Stimulated activated naive CD8-positive, alpha-beta T cell treated with anti-CD3 and anti-CD28 coated beads, Interleukin-15, Interleukin-2, amounts not matched to agents 100 ng/mL and 50 ng/mL, for 24 hours (primary cell): ENCODE measurements at regions not wholly inside any gene's neighbourhood (a gene's known extent, or its start where the extent isn't known, plus 50 kb on each side); places are given as distances from the start of the nearest gene placed in this dataset.

Experiments
- H3K27ac Mint-ChIP-seq: one replicate; pipeline ENCODE4 v1.8.0; 2021; ENCODE audit warnings: mild to moderate bottlenecking, mixed read lengths
- H3K27me3 Mint-ChIP-seq: one replicate; pipeline ENCODE4 v1.8.0; 2021; ENCODE audit warnings: mixed read lengths
- H3K36me3 Mint-ChIP-seq: one replicate; pipeline ENCODE4 v1.8.0; 2021; ENCODE audit warnings: low read depth, mixed read lengths
- H3K4me1 Mint-ChIP-seq: one replicate; pipeline ENCODE4 v1.8.0; 2021; ENCODE audit warnings: low read depth, mixed read lengths
- H3K4me3 Mint-ChIP-seq: one replicate; pipeline ENCODE4 v1.8.0; 2021; ENCODE audit warnings: mild to moderate bottlenecking, mixed read lengths
- H3K9me3 Mint-ChIP-seq: one replicate; pipeline ENCODE4 v1.8.0; 2021; ENCODE audit warnings: mixed read lengths

- Mint-ChIP-seq H3K36me3 (no peaks in the 10 kb centered on the region), H3K4me3 (no peak overlapping the region), H3K27me3 (no peaks in the 10 kb centered on the region), H3K4me1 (no peaks in the 10 kb centered on the region), H3K27ac (no peak overlapping the region), H3K9me3 (no peaks in the 10 kb centered on the region)
Measured at GRCh38 chr9:8224381-8224801, 424.8 kb upstream of the DMAC1 start.

DNA sequence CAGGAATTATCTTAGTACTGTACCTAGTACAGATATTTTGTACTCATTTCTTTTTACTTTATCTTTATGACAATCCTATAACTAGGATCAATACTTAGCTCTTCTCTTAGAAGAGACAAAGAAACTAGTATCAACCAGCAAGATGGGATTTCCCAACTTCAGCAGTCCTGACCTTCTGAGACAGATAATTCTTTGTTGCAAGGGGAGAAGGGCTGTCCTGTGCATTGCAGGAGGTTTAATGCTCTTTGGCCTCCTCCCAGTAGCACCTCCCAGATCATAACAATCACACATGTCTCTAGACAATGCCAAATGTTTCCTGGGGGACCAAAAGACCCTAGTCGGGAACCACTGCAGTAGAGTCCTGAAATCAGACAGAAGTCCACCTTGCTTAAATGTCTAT, 424.3 kb upstream of the DMAC1 start:
- H3K36me3 Mint-ChIP-seq, result no peaks in the 10 kb centered on the region

GRCh38 chr9:8221462-8221861, 421.9 kb upstream of the DMAC1 start:
- no peak overlapping the region for H3K4me3 Mint-ChIP-seq
- H3K9me3 Mint-ChIP-seq, result peaks cover 7% of the 10 kb centered on the region
- H3K27me3 Mint-ChIP-seq, result peaks cover 9% of the 10 kb centered on the region
- no peak overlapping the region for H3K27ac Mint-ChIP-seq
- H3K36me3 Mint-ChIP-seq, result no peaks in the 10 kb centered on the region
- H3K4me1 Mint-ChIP-seq, result no peaks in the 10 kb centered on the region

More for the DNA sequence above, 424.3 kb upstream of the DMAC1 start:
- no peak overlapping the region for H3K27ac Mint-ChIP-seq
- H3K9me3 Mint-ChIP-seq, result no peaks in the 10 kb centered on the region
- H3K27me3 Mint-ChIP-seq, result no peaks in the 10 kb centered on the region
- no peak overlapping the region for H3K4me3 Mint-ChIP-seq
- H3K4me1 Mint-ChIP-seq, result no peaks in the 10 kb centered on the region

DNA sequence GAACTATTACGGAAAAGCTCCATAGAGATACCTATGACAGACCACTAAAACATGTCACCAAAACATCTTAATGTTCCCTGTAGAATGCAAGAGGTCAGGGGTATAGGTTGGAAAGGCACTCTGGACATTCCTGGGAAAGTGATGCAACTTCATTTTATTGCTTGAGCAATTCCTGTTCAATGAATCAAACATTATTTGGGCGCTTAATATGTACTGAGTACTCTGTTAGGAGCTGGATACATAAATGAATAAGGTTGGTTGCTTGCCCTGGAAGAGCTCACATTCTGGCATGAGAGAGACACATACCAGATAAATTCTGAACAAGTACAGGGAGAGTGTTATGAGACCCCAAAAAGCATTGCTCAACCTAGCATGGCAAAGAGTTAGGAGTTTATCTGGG, 408.9 kb upstream of the DMAC1 start:
- peaks cover 4% of the 10 kb centered on the region for H3K27me3 Mint-ChIP-seq
- H3K4me3 Mint-ChIP-seq, result no peak overlapping the region
- no peaks in the 10 kb centered on the region for H3K36me3 Mint-ChIP-seq
- peaks cover 9% of the 10 kb centered on the region for H3K4me1 Mint-ChIP-seq
- H3K9me3 Mint-ChIP-seq, result no peaks in the 10 kb centered on the region
- H3K27ac Mint-ChIP-seq, result no peak overlapping the region

DNA sequence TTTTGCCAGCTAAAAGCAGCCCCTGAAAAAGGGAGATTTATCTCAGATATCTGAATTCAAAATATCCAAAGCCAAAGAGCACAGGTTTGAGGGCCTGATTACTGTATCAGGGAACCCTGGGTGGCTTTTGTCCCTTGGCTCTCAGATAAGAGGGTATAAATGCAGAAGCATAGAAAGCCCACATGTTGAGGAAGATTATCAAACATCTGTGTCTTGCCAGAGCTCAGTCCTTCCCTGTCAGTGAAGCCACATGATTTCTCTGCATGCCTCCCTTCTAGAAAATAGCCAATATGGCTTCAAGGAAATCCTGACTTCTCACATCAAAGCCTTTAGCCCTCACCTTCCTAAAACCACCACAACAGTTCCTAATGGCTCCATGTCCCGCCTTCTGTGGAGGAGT, 408.0 kb upstream of the DMAC1 start:
- Mint-ChIP-seq H3K4me3 (no peak overlapping the region), H3K36me3 (no peaks in the 10 kb centered on the region), H3K27ac (no peak overlapping the region), H3K9me3 (no peaks in the 10 kb centered on the region), H3K27me3 (peaks cover 4% of the 10 kb centered on the region), H3K4me1 (peaks cover 9% of the 10 kb centered on the region)

GRCh38 chr9:8206720-8207119, 407.1 kb upstream of the DMAC1 start:
- no peaks in the 10 kb centered on the region for H3K36me3 Mint-ChIP-seq
- peaks cover 9% of the 10 kb centered on the region for H3K4me1 Mint-ChIP-seq
- peaks cover 4% of the 10 kb centered on the region for H3K27me3 Mint-ChIP-seq
- H3K9me3 Mint-ChIP-seq, result no peaks in the 10 kb centered on the region
- no peak overlapping the region for H3K4me3 Mint-ChIP-seq
- no peak overlapping the region for H3K27ac Mint-ChIP-seq

- Mint-ChIP-seq H3K27ac (no peak overlapping the region), H3K9me3 (no peaks in the 10 kb centered on the region), H3K4me1 (peaks cover 9% of the 10 kb centered on the region), H3K36me3 (no peaks in the 10 kb centered on the region), H3K4me3 (no peak overlapping the region), H3K27me3 (peaks cover 4% of the 10 kb centered on the region)
Measured at GRCh38 chr9:8205576-8205975, 406.0 kb upstream of the DMAC1 start.

DNA sequence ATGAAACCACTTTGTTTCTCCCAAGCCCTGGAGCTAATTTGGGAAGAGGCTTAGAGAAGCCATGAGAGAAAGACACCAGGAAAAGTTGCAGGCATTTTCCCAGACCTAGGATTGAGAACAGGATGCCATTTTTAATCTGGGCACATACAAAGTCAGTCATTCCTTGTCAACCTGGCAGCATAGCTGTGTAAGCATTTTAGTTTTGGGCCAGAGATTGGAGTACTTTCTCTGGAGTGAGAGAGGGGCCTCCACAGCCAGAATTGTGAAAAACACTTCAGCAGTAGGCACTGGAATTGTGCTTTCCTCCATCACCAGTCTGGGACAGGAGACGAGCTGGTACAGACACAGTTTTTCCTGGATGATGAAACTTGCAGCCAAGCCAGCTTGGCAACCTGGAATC, 390.3 kb upstream of the DMAC1 start:
- Mint-ChIP-seq H3K27ac (no peak overlapping the region), H3K4me1 (peaks cover 20% of the 10 kb centered on the region), H3K36me3 (no peaks in the 10 kb centered on the region), H3K27me3 (peaks cover 7% of the 10 kb centered on the region), H3K9me3 (peaks cover 16% of the 10 kb centered on the region), H3K4me3 (no peak overlapping the region)

- Mint-ChIP-seq H3K27ac (peak overlapping the region; percentile 42), H3K4me3 (no peak overlapping the region), H3K4me1 (peaks cover 20% of the 10 kb centered on the region), H3K27me3 (peaks cover 3% of the 10 kb centered on the region), H3K9me3 (peaks cover 16% of the 10 kb centered on the region), H3K36me3 (no peaks in the 10 kb centered on the region)
Measured at GRCh38 chr9:8188723-8189407, 389.3 kb upstream of the DMAC1 start.

DNA sequence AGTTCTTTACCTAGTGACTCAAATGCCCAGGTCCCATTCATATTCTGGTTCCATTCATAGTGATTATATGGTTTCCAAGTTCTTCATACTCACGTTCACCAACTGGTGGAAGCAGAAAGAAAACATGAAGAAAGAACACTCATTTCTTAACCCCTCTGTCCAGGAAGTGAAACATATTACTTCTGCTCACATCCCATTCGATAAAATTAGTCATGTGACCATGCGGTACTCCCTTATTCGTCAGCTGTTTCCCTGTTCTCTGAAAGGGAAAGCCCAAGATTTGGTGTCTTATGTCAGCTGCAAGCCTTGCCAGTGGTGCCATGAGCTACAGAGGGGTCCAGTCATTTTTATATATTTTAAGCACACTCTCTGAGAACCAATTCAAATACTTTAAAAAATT, 387.0 kb upstream of the DMAC1 start:
- H3K9me3 Mint-ChIP-seq, result peaks cover 5% of the 10 kb centered on the region
- H3K36me3 Mint-ChIP-seq, result no peaks in the 10 kb centered on the region
- peaks cover 20% of the 10 kb centered on the region for H3K4me1 Mint-ChIP-seq
- no peak overlapping the region for H3K27ac Mint-ChIP-seq
- no peaks in the 10 kb centered on the region for H3K27me3 Mint-ChIP-seq
- H3K4me3 Mint-ChIP-seq, result no peak overlapping the region

- Mint-ChIP-seq H3K4me3 (no peak overlapping the region), H3K36me3 (no peaks in the 10 kb centered on the region), H3K27ac (no peak overlapping the region), H3K9me3 (no peaks in the 10 kb centered on the region), H3K27me3 (no peaks in the 10 kb centered on the region), H3K4me1 (peaks cover 16% of the 10 kb centered on the region)
Measured at GRCh38 chr9:8183618-8184017, 384.0 kb upstream of the DMAC1 start.

DNA sequence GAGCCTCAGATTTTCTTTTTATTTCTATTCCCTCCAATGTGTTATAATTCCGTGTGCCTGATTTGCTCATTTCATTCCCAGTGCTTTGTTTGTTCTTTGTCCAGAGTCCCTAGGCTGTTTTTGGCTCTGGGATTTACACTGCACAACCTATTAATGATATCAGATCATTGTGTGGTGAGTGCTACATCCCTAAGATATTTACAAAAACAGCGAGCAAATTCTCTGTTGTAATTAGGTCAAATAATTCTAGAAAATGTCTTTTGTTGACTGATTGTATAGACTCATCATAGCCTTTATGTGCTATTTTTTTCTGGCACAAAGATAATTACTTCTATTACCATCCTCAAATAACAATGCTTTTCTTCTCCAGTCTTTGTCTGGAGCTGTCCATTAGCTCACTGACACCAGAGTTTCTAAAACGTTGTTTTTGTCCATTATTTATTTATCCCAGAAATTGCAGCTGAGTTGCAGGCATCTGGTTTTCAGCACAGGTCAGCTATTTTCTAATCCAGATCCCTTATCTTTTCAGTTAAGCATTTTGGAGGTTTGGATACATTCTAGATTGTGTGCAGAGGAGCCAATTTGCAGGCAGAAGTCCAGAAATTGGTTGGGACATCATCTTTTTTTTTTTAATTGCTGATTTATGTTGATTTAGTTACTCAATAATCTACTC, 379.9 kb upstream of the DMAC1 start:
- no peaks in the 10 kb centered on the region for H3K9me3 Mint-ChIP-seq
- H3K36me3 Mint-ChIP-seq, result no peaks in the 10 kb centered on the region
- H3K27me3 Mint-ChIP-seq, result no peaks in the 10 kb centered on the region
- no peaks in the 10 kb centered on the region for H3K4me1 Mint-ChIP-seq
- no peak overlapping the region for H3K4me3 Mint-ChIP-seq
- H3K27ac Mint-ChIP-seq, result no peak overlapping the region

GRCh38 chr9:8172000-8172399, 372.4 kb upstream of the DMAC1 start:
- peaks cover 5% of the 10 kb centered on the region for H3K27me3 Mint-ChIP-seq
- no peaks in the 10 kb centered on the region for H3K4me1 Mint-ChIP-seq
- H3K9me3 Mint-ChIP-seq, result no peaks in the 10 kb centered on the region
- no peak overlapping the region for H3K27ac Mint-ChIP-seq
- no peak overlapping the region for H3K4me3 Mint-ChIP-seq
- H3K36me3 Mint-ChIP-seq, result no peaks in the 10 kb centered on the region

DNA sequence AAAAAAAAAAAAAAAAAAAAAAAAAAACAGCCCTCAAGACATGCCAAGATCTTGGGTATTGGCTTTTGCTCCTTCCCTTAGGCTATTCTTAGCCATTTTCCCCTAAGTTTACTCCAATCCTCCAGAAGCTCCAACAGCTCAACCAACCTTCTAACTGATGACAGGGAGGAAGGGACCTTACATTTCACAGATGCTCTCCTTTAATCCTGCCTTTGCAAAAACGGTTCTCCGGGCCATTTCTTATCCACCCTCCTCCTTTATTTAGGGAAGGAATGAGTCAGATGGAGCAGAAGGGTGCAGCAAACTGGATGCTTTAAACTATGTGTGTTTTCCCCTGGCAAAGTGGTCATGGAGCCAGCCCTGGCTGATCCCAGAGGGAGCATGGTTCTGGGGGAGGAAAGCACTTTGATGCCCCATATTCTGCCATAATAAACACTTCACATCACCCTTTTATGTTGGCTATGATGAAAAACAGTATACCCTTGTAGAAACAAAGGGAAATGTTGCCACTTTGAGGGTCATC, 369.4 kb upstream of the DMAC1 start:
- Mint-ChIP-seq H3K4me1 (no peaks in the 10 kb centered on the region), H3K27me3 (peaks cover 5% of the 10 kb centered on the region), H3K27ac (no peak overlapping the region), H3K36me3 (no peaks in the 10 kb centered on the region), H3K9me3 (no peaks in the 10 kb centered on the region), H3K4me3 (no peak overlapping the region)

- Mint-ChIP-seq H3K27me3 (no peaks in the 10 kb centered on the region), H3K36me3 (no peaks in the 10 kb centered on the region), H3K9me3 (no peaks in the 10 kb centered on the region), H3K4me3 (no peak overlapping the region), H3K27ac (no peak overlapping the region), H3K4me1 (no peaks in the 10 kb centered on the region)
Measured at GRCh38 chr9:8160787-8161186, 361.2 kb upstream of the DMAC1 start.

DNA sequence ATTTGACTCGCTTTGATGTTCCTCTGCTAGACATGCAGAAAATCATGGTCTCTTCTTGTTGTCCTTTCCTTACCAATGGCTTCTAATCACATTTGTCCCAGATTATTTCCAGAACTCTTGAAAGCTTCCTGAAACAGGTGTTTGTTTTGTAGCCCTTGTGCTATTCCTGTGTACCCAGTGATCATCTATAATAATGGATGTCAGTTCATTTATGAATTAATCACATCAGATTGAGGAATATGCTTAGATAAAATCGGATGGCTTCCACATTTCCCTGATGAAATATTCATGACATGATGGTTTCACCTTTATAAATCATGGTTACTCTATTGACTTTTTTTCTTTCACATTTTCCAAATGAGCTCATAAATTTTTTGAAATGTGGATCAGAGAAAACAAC, 359.0 kb upstream of the DMAC1 start:
- Mint-ChIP-seq H3K27me3 (no peaks in the 10 kb centered on the region), H3K9me3 (no peaks in the 10 kb centered on the region), H3K4me1 (no peaks in the 10 kb centered on the region), H3K4me3 (no peak overlapping the region), H3K27ac (no peak overlapping the region), H3K36me3 (no peaks in the 10 kb centered on the region)
